ENCODE measurements at regions not wholly inside any gene's neighbourhood (a gene's known extent, or its start where the extent isn't known, plus 50 kb on each side); places are given as distances from the start of the nearest gene placed in this dataset.

DNA sequence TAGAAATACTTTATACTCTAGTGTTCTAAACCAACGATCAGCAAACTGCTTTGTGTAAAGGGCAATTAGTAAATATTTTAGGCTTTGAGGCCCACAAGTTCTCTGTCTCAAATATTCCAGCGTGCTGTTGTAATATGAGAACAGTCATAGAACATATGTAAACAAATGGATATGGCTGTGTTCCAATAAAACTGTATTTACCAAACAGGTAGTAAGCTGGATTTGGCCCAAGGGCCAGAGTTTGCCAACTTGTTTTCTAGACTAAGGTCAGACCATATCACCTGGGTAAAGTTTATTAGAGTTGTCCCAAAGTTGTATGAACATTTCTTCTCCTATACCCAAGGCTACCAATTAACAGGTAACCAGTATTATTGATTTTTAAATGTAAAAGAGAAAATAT lies 303.2 kb upstream of the MC4R start:
- Histone ChIP-seq H3K4me1 (ENCODE audit: control insufficient read depth in 4 of 4, insufficient read depth in 4 of 4, low read length in 3 of 4) (no peaks in the 10 kb centered on the region), H3K4me3 (ENCODE audit: low read depth in 1 of 3, low read length in 3 of 3) (no peak overlapping the region), H3K9ac (ENCODE audit: low read depth in 1 of 2, low read length in 2 of 2) (no peak overlapping the region), H3K36me3 (ENCODE audit: control insufficient read depth in 4 of 4, insufficient read depth in 3 of 4, low read depth in 1 of 4, low read length in 3 of 4) (no peaks in the 10 kb centered on the region), H3K27me3 (ENCODE audit: control insufficient read depth in 4 of 4, insufficient read depth in 4 of 4, low read length in 3 of 4) (peaks cover 0 to 3% (median 0%) of the 10 kb centered on the region in 4 donors), H3K9me3 (ENCODE audit: control insufficient read depth in 4 of 4, low read length in 3 of 4) (no peaks in the 10 kb centered on the region), H3K27ac (ENCODE audit: low read depth in 1 of 2, low read length in 2 of 2) (no peak overlapping the region)
- TF ChIP-seq RAD21 (IDR thresholded peaks at IDR 0.05): no peak
- no peak for TF ChIP-seq ATF3 (IDR thresholded peaks at IDR 0.05)
- no peak for TF ChIP-seq FOXA1 (IDR thresholded peaks at IDR 0.05)
- TF ChIP-seq TAF1 (conservative IDR thresholded peaks at IDR 0.05): no peak
- no peak for TF ChIP-seq NR2F2 (IDR thresholded peaks at IDR 0.05)
- no peak for TF ChIP-seq REST (IDR thresholded peaks at IDR 0.05)
- TF ChIP-seq, protein P1, sequence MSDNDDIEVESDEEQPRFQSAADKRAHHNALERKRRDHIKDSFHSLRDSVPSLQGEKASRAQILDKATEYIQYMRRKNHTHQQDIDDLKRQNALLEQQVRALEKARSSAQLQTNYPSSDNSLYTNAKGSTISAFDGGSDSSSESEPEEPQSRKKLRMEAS (IDR thresholded peaks at IDR 0.05): no peak
- TF ChIP-seq HNF4G (IDR thresholded peaks at IDR 0.05): no peak
- TF ChIP-seq YY1 (IDR thresholded peaks at IDR 0.05): no peak
- TF ChIP-seq SP1 (IDR thresholded peaks at IDR 0.05): no peak
- no peak for DNase-seq (ENCODE audit: low spot score)
- WGBS: 51% methylated on average over 2 of the region's 2 CpGs

- H3K4me3 ChIP-seq (ENCODE audit: low read depth in 1 of 3, low read length in 3 of 3): no peak overlapping the region
- H3K9me3 ChIP-seq (ENCODE audit: control insufficient read depth in 4 of 4, low read length in 3 of 4): no peaks in the 10 kb centered on the region
- no peak overlapping the region for H3K9ac ChIP-seq (ENCODE audit: low read depth in 1 of 2, low read length in 2 of 2)
- no peak for TF ChIP-seq REST (IDR thresholded peaks at IDR 0.05)
- TF ChIP-seq, protein P2, sequence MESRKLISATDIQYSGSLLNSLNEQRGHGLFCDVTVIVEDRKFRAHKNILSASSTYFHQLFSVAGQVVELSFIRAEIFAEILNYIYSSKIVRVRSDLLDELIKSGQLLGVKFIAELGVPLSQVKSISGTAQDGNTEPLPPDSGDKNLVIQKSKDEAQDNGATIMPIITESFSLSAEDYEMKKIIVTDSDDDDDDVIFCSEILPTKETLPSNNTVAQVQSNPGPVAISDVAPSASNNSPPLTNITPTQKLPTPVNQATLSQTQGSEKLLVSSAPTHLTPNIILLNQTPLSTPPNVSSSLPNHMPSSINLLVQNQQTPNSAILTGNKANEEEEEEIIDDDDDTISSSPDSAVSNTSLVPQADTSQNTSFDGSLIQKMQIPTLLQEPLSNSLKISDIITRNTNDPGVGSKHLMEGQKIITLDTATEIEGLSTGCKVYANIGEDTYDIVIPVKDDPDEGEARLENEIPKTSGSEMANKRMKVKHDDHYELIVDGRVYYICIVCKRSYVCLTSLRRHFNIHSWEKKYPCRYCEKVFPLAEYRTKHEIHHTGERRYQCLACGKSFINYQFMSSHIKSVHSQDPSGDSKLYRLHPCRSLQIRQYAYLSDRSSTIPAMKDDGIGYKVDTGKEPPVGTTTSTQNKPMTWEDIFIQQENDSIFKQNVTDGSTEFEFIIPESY (IDR thresholded peaks at IDR 0.05): no peak
- no peak for TF ChIP-seq NR2F2 (IDR thresholded peaks at IDR 0.05)
- TF ChIP-seq, protein P1 (IDR thresholded peaks at IDR 0.05): no peak
- TF ChIP-seq GABPA (IDR thresholded peaks at IDR 0.05 in 1 of 2, conservative IDR thresholded peaks at IDR 0.05 in 1 of 2): no peak
- no peak for TF ChIP-seq JUND (IDR thresholded peaks at IDR 0.05)
- no peak for TF ChIP-seq SP1 (IDR thresholded peaks at IDR 0.05)
- TF ChIP-seq RAD21 (IDR thresholded peaks at IDR 0.05): no peak
- no peak for TF ChIP-seq HNF4G (IDR thresholded peaks at IDR 0.05)
- no peak for TF ChIP-seq FOXA2 (IDR thresholded peaks at IDR 0.05)
- TF ChIP-seq EGR1 (IDR thresholded peaks at IDR 0.05; ENCODE audit: low read depth in 2 of 2): no peak
- TF ChIP-seq ATF3 (IDR thresholded peaks at IDR 0.05): no peak
- no peak for TF ChIP-seq FOXA1 (IDR thresholded peaks at IDR 0.05)
- TF ChIP-seq HNF4A (conservative IDR thresholded peaks at IDR 0.05): no peak
- WGBS: 48% methylated on average over 4 of the region's 4 CpGs
- DNase-seq (ENCODE audit: low spot score): no peak
- no peak overlapping the region for H3K27ac ChIP-seq (ENCODE audit: low read depth in 1 of 2, low read length in 2 of 2)
- H3K36me3 ChIP-seq (ENCODE audit: control insufficient read depth in 4 of 4, insufficient read depth in 3 of 4, low read depth in 1 of 4, low read length in 3 of 4): no peaks in the 10 kb centered on the region
- H3K27me3 ChIP-seq (ENCODE audit: control insufficient read depth in 4 of 4, insufficient read depth in 4 of 4, low read length in 3 of 4): peaks cover 0 to 3% (median 0%) of the 10 kb centered on the region in 4 donors
- H3K4me1 ChIP-seq (ENCODE audit: control insufficient read depth in 4 of 4, insufficient read depth in 4 of 4, low read length in 3 of 4): no peaks in the 10 kb centered on the region
Measured at GRCh38 chr18:60676815-60677214, 304.2 kb upstream of the MC4R start.
